Neural cell (in vitro differentiated cells): ENCODE measurements at regions not wholly inside any gene's neighbourhood (a gene's known extent, or its start where the extent isn't known, plus 50 kb on each side); places are given as distances from the start of the nearest gene placed in this dataset.
A peak's percentile ranks its signal among the peaks of the same experiment; 100 is the strongest.

Experiments used
- H2AFZ ChIP-seq: fragments of 200-600, 300-800 bp; sonication (generic), shearing (Covaris generic); 2 replicates; pipeline ENCODE4 v1.6.0; 2014; ENCODE audit warnings: low read depth, mild to moderate bottlenecking, antibody characterized with exemption, low read length, moderate library complexity
- H3F3A ChIP-seq: fragments of 200-600 bp; shearing (Covaris generic); 2 replicates; pipeline ENCODE4 v1.6.1; 2016; ENCODE audit warnings: mild to moderate bottlenecking, moderate library complexity, mixed read lengths, antibody characterized with exemption, low read length; ENCODE audit not compliant: insufficient read depth, poor library complexity, severe bottlenecking
- H3K27ac ChIP-seq: fragments of 200-600, 300-800 bp; sonication (generic), shearing (Covaris generic); 2 replicates; pipeline ENCODE4 v1.5.1; 2014; ENCODE audit warnings: mild to moderate bottlenecking, low read length, moderate library complexity
- H3K27me3 ChIP-seq: fragments of 300-800, 200-600 bp; sonication (generic), shearing (Covaris generic); 2 replicates; pipeline ENCODE4 v1.6.0; 2014; ENCODE audit warnings: mild to moderate bottlenecking, low read depth, low read length, moderate library complexity; ENCODE audit not compliant: insufficient read depth
- H3K36me3 ChIP-seq: fragments of 300-800, 200-600 bp; sonication (generic), shearing (Covaris generic); 2 replicates; pipeline ENCODE4 v1.5.1; 2014; ENCODE audit warnings: mild to moderate bottlenecking, antibody characterized with exemption, low read length, moderate library complexity; ENCODE audit not compliant: insufficient read depth
- H3K4me2 ChIP-seq: fragments of 300-800, 200-600 bp; sonication (generic), shearing (Covaris generic); 2 replicates; pipeline ENCODE4 v1.6.0; 2014; ENCODE audit warnings: mild to moderate bottlenecking, low read length
- H3K4me3 ChIP-seq: fragments of 300-800, 200-600 bp; sonication (generic), shearing (Covaris generic); 2 replicates; pipeline ENCODE4 v1.5.1; 2014; ENCODE audit warnings: mild to moderate bottlenecking, low read length, moderate library complexity
- H3K79me2 ChIP-seq: fragments of 200-600 bp; shearing (Covaris generic); replicated peaks from 2 replicates; pipeline ENCODE4 v1.6.0; 2014; ENCODE audit warnings: mild to moderate bottlenecking, low read length, moderate library complexity; ENCODE audit not compliant: insufficient read depth
- H3K9ac ChIP-seq: fragments of 300-800, 200-600 bp; sonication (generic), shearing (Covaris generic); 2 replicates; pipeline ENCODE4 v1.6.1; 2016; ENCODE audit warnings: mild to moderate bottlenecking, low read length, mixed read lengths
- H3K9me2 ChIP-seq: fragments of 200-600 bp; shearing (Covaris generic); 2 replicates; pipeline ENCODE4 v1.6.1; 2016; ENCODE audit warnings: mild to moderate bottlenecking, low read length, mixed read lengths; ENCODE audit not compliant: insufficient read depth
- H3K9me3 ChIP-seq: fragments of 200-600, 300-800 bp; sonication (generic), shearing (Covaris generic); 2 replicates; pipeline ENCODE4 v1.6.1; 2016; ENCODE audit warnings: mild to moderate bottlenecking, mixed run types, low read length, moderate library complexity, mixed read lengths
- H4K20me1 ChIP-seq: fragments of 200-600 bp; shearing (Covaris generic); 2 replicates; pipeline ENCODE4 v1.6.1; 2016; ENCODE audit warnings: mild to moderate bottlenecking, mixed run types; ENCODE audit not compliant: insufficient read depth
- EP300 ChIP-seq: fragments of 450-650 bp; conservative IDR thresholded peaks from 2 replicates; pipeline ENCODE4 v1.6.1; 2014; ENCODE audit warnings: antibody characterized with exemption, mild to moderate bottlenecking, moderate library complexity; ENCODE audit not compliant: poor library complexity, severe bottlenecking
- EZH2 ChIP-seq: fragments of 200-600, 300-800 bp; shearing (Covaris generic), sonication (generic); IDR thresholded peaks from 2 replicates; pipeline ENCODE4 v1.6.1; 2014; ENCODE audit warnings: antibody characterized with exemption, low read length, borderline replicate concordance, mild to moderate bottlenecking; ENCODE audit not compliant: insufficient read depth, poor library complexity, severe bottlenecking
- MXI1 ChIP-seq: fragments of 450-650 bp; conservative IDR thresholded peaks from 2 replicates; pipeline ENCODE4 v1.6.1; 2014; ENCODE audit warnings: antibody characterized with exemption, mild to moderate bottlenecking; ENCODE audit not compliant: poor library complexity, severe bottlenecking
- POLR2AphosphoS5 ChIP-seq: IDR thresholded peaks from 2 replicates; pipeline ENCODE4 v1.6.1; 2012
- RAD21 ChIP-seq: fragments of 450-650 bp; conservative IDR thresholded peaks from 2 replicates; pipeline ENCODE4 v1.6.1; 2014; ENCODE audit warnings: antibody characterized with exemption, mild to moderate bottlenecking, moderate library complexity
- SMC3 ChIP-seq: fragments of 450-650 bp; conservative IDR thresholded peaks from 2 replicates; pipeline ENCODE4 v1.6.1; 2014; ENCODE audit warnings: antibody characterized with exemption, mild to moderate bottlenecking, moderate library complexity; ENCODE audit not compliant: poor library complexity
- TAF1 ChIP-seq: IDR thresholded peaks from 2 replicates; pipeline ENCODE4 v1.6.1; 2012; ENCODE audit warnings: low read depth
- TF ChIP-seq, protein P1 (sequence below): IDR thresholded peaks from 2 replicates; pipeline ENCODE4 v1.6.1; 2012; ENCODE audit warnings: borderline replicate concordance
- TF ChIP-seq, protein P2 (sequence below): fragments of 450-650 bp; IDR thresholded peaks from 2 replicates; pipeline ENCODE4 v1.5.1; 2014; ENCODE audit warnings: antibody characterized with exemption, mild to moderate bottlenecking, moderate library complexity; ENCODE audit not compliant: poor library complexity, severe bottlenecking

DNA sequence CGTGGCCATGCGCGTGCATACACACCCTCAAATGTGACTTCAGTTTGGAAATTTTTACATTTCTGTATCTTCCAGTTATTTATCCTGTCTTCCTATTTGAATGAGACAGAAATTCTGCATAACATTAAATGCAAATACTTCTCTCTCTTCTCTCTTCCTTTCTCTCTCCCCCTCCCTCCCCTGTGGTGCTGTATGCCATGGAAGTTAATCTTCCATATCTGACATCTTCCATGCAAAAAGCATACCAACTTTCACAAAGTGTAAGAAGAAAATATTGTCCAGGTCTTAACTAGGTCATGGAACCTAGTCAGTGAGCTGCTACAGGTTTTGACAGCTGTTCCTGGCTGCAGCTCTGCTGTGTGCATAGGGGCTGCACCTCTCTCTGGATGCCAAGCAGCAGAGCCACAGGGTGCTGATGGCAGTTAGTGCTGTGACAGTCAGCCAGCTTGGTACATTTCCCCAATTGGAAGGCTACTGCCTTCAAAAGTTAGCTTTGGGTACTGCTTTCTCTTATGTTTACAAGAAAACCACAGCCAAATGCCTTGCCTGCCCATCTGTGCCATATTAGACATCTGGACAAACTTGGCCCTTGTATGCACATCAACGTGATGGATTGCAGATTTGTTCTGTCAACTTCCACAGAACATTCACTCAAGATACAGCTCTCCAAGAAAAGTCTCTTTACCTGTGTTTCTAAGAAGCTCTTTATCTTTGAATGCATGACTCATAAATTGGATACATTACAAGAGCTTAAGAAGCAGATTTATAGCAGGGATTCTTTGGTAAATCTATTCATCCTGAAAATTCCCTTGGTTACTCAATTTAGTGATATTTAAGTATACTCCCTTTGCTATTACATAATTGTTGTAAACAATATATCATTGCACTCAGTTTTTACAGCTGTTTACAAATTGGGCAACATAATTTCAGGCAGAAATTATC lies 623.8 kb downstream of the EPHA5 start:
- no peaks in the 10 kb centered on the region for H3K9me2 ChIP-seq
- H3K4me2 ChIP-seq: no peak overlapping the region
- no peaks in the 10 kb centered on the region for H3F3A ChIP-seq
- TF ChIP-seq SMC3 (no peak), TAF1 (no peak), RAD21 (no peak), MXI1 (no peak), EP300 (no peak), EZH2 (no peak), POLR2AphosphoS5 (no peak)
- TF ChIP-seq, protein P1, sequence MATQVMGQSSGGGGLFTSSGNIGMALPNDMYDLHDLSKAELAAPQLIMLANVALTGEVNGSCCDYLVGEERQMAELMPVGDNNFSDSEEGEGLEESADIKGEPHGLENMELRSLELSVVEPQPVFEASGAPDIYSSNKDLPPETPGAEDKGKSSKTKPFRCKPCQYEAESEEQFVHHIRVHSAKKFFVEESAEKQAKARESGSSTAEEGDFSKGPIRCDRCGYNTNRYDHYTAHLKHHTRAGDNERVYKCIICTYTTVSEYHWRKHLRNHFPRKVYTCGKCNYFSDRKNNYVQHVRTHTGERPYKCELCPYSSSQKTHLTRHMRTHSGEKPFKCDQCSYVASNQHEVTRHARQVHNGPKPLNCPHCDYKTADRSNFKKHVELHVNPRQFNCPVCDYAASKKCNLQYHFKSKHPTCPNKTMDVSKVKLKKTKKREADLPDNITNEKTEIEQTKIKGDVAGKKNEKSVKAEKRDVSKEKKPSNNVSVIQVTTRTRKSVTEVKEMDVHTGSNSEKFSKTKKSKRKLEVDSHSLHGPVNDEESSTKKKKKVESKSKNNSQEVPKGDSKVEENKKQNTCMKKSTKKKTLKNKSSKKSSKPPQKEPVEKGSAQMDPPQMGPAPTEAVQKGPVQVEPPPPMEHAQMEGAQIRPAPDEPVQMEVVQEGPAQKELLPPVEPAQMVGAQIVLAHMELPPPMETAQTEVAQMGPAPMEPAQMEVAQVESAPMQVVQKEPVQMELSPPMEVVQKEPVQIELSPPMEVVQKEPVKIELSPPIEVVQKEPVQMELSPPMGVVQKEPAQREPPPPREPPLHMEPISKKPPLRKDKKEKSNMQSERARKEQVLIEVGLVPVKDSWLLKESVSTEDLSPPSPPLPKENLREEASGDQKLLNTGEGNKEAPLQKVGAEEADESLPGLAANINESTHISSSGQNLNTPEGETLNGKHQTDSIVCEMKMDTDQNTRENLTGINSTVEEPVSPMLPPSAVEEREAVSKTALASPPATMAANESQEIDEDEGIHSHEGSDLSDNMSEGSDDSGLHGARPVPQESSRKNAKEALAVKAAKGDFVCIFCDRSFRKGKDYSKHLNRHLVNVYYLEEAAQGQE: no peak
- TF ChIP-seq, protein P2, sequence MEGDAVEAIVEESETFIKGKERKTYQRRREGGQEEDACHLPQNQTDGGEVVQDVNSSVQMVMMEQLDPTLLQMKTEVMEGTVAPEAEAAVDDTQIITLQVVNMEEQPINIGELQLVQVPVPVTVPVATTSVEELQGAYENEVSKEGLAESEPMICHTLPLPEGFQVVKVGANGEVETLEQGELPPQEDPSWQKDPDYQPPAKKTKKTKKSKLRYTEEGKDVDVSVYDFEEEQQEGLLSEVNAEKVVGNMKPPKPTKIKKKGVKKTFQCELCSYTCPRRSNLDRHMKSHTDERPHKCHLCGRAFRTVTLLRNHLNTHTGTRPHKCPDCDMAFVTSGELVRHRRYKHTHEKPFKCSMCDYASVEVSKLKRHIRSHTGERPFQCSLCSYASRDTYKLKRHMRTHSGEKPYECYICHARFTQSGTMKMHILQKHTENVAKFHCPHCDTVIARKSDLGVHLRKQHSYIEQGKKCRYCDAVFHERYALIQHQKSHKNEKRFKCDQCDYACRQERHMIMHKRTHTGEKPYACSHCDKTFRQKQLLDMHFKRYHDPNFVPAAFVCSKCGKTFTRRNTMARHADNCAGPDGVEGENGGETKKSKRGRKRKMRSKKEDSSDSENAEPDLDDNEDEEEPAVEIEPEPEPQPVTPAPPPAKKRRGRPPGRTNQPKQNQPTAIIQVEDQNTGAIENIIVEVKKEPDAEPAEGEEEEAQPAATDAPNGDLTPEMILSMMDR: no peak
- no peaks in the 10 kb centered on the region for H3K79me2 ChIP-seq
- H3K4me3 ChIP-seq: no peak overlapping the region
- no peaks in the 10 kb centered on the region for H3K36me3 ChIP-seq
- no peaks in the 10 kb centered on the region for H3K27me3 ChIP-seq
- no peak overlapping the region for H3K9ac ChIP-seq
- H3K9me3 ChIP-seq: no peaks in the 10 kb centered on the region
- H4K20me1 ChIP-seq: no peaks in the 10 kb centered on the region
- H2AFZ ChIP-seq: no peak overlapping the region
- H3K27ac ChIP-seq: no peak overlapping the region

DNA sequence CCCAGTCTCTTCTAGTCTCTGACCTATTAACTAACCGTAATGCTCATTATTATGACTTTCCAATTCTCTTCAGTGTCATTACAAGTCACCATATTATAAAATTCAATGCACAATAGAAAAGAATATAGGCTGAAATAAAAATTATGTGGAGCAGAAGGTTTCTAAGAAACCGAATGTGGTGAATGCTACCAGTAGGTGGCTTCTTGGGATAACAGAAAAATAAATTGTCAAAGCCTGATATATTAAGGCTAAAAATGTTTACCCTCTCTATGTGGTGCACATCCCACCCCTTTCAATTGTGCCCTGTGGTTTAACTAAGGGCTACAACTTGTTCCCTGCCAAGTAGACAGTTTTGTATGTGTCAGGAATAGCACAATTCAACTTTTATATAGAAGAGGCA lies 624.6 kb upstream of the TECRL start:
- Histone ChIP-seq H4K20me1 (no peaks in the 10 kb centered on the region), H3K27ac (no peak overlapping the region), H2AFZ (no peak overlapping the region), H3K4me3 (no peak overlapping the region), H3K9me3 (no peaks in the 10 kb centered on the region), H3K9ac (no peak overlapping the region), H3K27me3 (no peaks in the 10 kb centered on the region), H3K9me2 (no peaks in the 10 kb centered on the region), H3K4me2 (no peak overlapping the region), H3K36me3 (no peaks in the 10 kb centered on the region), H3K79me2 (no peaks in the 10 kb centered on the region), H3F3A (no peaks in the 10 kb centered on the region)
- TF ChIP-seq EZH2 (no peak), RAD21 (peak; percentile 62), TAF1 (no peak), MXI1 (no peak), POLR2AphosphoS5 (no peak), EP300 (no peak), SMC3 (peak; percentile 58)
- TF ChIP-seq, protein P2: peak; percentile 59
- TF ChIP-seq, protein P1: no peak
